DND-41 (cell line): ENCODE measurements at regions not wholly inside any gene's neighbourhood (a gene's known extent, or its start where the extent isn't known, plus 50 kb on each side); places are given as distances from the start of the nearest gene placed in this dataset.

Source experiments
- ATAC-seq: fragments of 200-7000 bp; cut with Tn5 transposase; 3 replicates; pipeline ENCODE4 v1.9.1; 2021; ENCODE audit warnings: low read depth; ENCODE audit not compliant: insufficient read depth
- DNase-seq: peaks from one replicate; pipeline ENCODE4 v3.0.0-alpha.2; 2020
- H2AFZ ChIP-seq: 2 replicates; pipeline ENCODE4 v1.6.0; 2012; ENCODE audit warnings: low read depth, low read length
- H3K27ac ChIP-seq: 2 replicates; pipeline ENCODE4 v1.5.1; 2012; ENCODE audit warnings: low read length, inconsistent platforms
- H3K27me3 ChIP-seq: fragments of 200-600 bp; sonication (generic); 2 replicates; pipeline ENCODE4 v1.6.0; 2012; ENCODE audit warnings: low read length, mild to moderate bottlenecking, inconsistent platforms; ENCODE audit not compliant: insufficient read depth, poor library complexity
- H3K36me3 ChIP-seq: 2 replicates; pipeline ENCODE4 v1.5.1; 2012; ENCODE audit warnings: low read length, inconsistent platforms; ENCODE audit not compliant: insufficient read depth
- H3K4me1 ChIP-seq: 2 replicates; pipeline ENCODE4 v1.5.1; 2012; ENCODE audit warnings: mild to moderate bottlenecking, low read length; ENCODE audit not compliant: insufficient read depth
- H3K4me2 ChIP-seq: 2 replicates; pipeline ENCODE4 v1.6.0; 2012; ENCODE audit warnings: mild to moderate bottlenecking, moderate library complexity, low read length, inconsistent platforms; ENCODE audit not compliant: insufficient read depth
- H3K4me3 ChIP-seq, 2 experiments: fragments of 200-600 bp in 1 of 2; shearing (Covaris generic) in 1 of 2; 2 replicates each; pipeline ENCODE4 v1.5.1; 2012 to 2016; ENCODE audit warnings: inconsistent platforms in 2 of 2, low read length in 2 of 2, mild to moderate bottlenecking in 2 of 2, low read depth in 1 of 2, moderate library complexity in 1 of 2
- H3K79me2 ChIP-seq: 2 replicates; pipeline ENCODE4 v1.6.0; 2012; ENCODE audit warnings: low read length, inconsistent platforms; ENCODE audit not compliant: insufficient read depth
- H3K9ac ChIP-seq: 2 replicates; pipeline ENCODE4 v1.6.0; 2012; ENCODE audit warnings: low read depth, mild to moderate bottlenecking, inconsistent platforms, low read length, moderate library complexity
- H3K9me3 ChIP-seq: 2 replicates; pipeline ENCODE4 v1.5.1; 2012; ENCODE audit warnings: low read length, moderate library complexity, mild to moderate bottlenecking, inconsistent platforms; ENCODE audit not compliant: insufficient read depth, severe bottlenecking
- H4K20me1 ChIP-seq: 2 replicates; pipeline ENCODE4 v1.6.0; 2012; ENCODE audit warnings: low read length; ENCODE audit not compliant: insufficient read depth
- EZH2 ChIP-seq: IDR thresholded peaks from 3 replicates; pipeline ENCODE4 v1.6.1; 2012; ENCODE audit warnings: borderline replicate concordance, low read depth, mild to moderate bottlenecking, moderate library complexity, low read length, inconsistent platforms; ENCODE audit not compliant: severe bottlenecking
- TF ChIP-seq, protein P1 (sequence below): IDR thresholded peaks from 2 replicates; pipeline ENCODE4 v1.5.1; 2012; ENCODE audit warnings: borderline replicate concordance, low read length, moderate library complexity, mild to moderate bottlenecking; ENCODE audit not compliant: poor library complexity, severe bottlenecking; ENCODE audit errors: extremely low read depth

GRCh38 chr13:112231451-112232083, 144.6 kb upstream of the SPACA7 start:
- peaks cover 6% of the 10 kb centered on the region for H3K27me3 ChIP-seq
- no peak for DNase-seq
- H3K36me3 ChIP-seq = no peaks in the 10 kb centered on the region
- H3K79me2 ChIP-seq = no peaks in the 10 kb centered on the region
- H3K27ac ChIP-seq = no peak overlapping the region
- H2AFZ ChIP-seq = no peak overlapping the region
- H3K4me1 ChIP-seq = no peaks in the 10 kb centered on the region
- TF ChIP-seq EZH2 = no peak
- TF ChIP-seq, protein P1, sequence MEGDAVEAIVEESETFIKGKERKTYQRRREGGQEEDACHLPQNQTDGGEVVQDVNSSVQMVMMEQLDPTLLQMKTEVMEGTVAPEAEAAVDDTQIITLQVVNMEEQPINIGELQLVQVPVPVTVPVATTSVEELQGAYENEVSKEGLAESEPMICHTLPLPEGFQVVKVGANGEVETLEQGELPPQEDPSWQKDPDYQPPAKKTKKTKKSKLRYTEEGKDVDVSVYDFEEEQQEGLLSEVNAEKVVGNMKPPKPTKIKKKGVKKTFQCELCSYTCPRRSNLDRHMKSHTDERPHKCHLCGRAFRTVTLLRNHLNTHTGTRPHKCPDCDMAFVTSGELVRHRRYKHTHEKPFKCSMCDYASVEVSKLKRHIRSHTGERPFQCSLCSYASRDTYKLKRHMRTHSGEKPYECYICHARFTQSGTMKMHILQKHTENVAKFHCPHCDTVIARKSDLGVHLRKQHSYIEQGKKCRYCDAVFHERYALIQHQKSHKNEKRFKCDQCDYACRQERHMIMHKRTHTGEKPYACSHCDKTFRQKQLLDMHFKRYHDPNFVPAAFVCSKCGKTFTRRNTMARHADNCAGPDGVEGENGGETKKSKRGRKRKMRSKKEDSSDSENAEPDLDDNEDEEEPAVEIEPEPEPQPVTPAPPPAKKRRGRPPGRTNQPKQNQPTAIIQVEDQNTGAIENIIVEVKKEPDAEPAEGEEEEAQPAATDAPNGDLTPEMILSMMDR = no peak
- no peak overlapping the region for H3K4me3 ChIP-seq
- H3K4me2 ChIP-seq = no peak overlapping the region
- H4K20me1 ChIP-seq = no peaks in the 10 kb centered on the region
- no peak overlapping the region for H3K9ac ChIP-seq
- ATAC-seq = no peak
- H3K9me3 ChIP-seq = no peaks in the 10 kb centered on the region

GRCh38 chr13:112233256-112233655, 142.9 kb upstream of the SPACA7 start:
- no peak overlapping the region for H3K4me2 ChIP-seq
- no peaks in the 10 kb centered on the region for H3K4me1 ChIP-seq
- no peak overlapping the region for H3K9ac ChIP-seq
- no peaks in the 10 kb centered on the region for H4K20me1 ChIP-seq
- H3K79me2 ChIP-seq = no peaks in the 10 kb centered on the region
- H3K9me3 ChIP-seq = no peaks in the 10 kb centered on the region
- H3K36me3 ChIP-seq = no peaks in the 10 kb centered on the region
- no peak for ATAC-seq
- no peak for DNase-seq
- H3K4me3 ChIP-seq = no peak overlapping the region
- H3K27ac ChIP-seq = no peak overlapping the region
- no peak overlapping the region for H2AFZ ChIP-seq
- H3K27me3 ChIP-seq = peaks cover 6% of the 10 kb centered on the region
- TF ChIP-seq, protein P1 = no peak
- TF ChIP-seq EZH2 = no peak

DNA sequence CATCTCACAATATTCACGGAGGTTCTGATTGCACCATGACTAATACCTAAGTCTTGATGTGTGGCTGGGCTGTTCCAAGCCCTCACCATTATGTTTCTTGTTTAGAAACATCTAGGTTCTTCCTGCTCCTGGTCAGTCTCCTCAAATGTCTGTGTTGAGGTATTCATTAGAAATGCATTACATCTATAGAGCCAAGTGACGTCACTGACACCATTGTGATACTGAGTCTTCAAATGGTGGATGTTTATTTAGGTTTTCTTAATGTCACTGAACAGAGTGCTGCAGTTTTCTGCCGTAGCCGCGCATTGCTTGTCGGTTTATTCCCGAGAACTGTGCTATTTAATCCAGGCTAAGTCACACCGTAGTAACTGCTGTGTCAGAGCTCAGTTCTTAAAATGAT, 142.4 kb upstream of the SPACA7 start:
- Histone ChIP-seq H3K9me3 (no peaks in the 10 kb centered on the region), H3K4me3 (no peak overlapping the region), H2AFZ (no peak overlapping the region), H3K79me2 (no peaks in the 10 kb centered on the region), H3K4me2 (no peak overlapping the region), H3K4me1 (no peaks in the 10 kb centered on the region), H3K27ac (no peak overlapping the region), H4K20me1 (no peaks in the 10 kb centered on the region), H3K27me3 (peaks cover 6% of the 10 kb centered on the region), H3K9ac (no peak overlapping the region), H3K36me3 (no peaks in the 10 kb centered on the region)
- ATAC-seq (no peak), DNase-seq (no peak)
- no peak for TF ChIP-seq EZH2
- TF ChIP-seq, protein P1 = no peak
